ENCODE measurements at regions not wholly inside any gene's neighbourhood (a gene's known extent, or its start where the extent isn't known, plus 50 kb on each side); places are given as distances from the start of the nearest gene placed in this dataset.

DNA sequence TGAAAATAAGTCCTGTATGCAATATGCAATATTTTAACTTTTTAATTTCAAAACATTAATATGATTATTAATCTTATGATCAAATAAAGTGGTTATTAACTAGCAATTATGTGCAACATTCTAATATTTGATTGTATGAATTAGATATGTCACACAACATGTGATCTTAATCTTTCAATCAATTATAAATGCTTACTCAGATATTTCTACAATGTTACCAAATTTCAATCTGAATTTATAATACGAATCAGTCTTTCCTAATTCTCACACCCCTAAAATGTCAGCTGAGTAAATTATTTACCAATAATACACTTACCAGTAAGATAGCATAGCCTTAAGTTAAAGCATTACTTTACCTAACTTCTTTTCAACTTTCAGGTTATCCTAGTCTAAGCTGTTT lies 186.3 kb downstream of the CALCRL start:
- TF ChIP-seq, protein P1, sequence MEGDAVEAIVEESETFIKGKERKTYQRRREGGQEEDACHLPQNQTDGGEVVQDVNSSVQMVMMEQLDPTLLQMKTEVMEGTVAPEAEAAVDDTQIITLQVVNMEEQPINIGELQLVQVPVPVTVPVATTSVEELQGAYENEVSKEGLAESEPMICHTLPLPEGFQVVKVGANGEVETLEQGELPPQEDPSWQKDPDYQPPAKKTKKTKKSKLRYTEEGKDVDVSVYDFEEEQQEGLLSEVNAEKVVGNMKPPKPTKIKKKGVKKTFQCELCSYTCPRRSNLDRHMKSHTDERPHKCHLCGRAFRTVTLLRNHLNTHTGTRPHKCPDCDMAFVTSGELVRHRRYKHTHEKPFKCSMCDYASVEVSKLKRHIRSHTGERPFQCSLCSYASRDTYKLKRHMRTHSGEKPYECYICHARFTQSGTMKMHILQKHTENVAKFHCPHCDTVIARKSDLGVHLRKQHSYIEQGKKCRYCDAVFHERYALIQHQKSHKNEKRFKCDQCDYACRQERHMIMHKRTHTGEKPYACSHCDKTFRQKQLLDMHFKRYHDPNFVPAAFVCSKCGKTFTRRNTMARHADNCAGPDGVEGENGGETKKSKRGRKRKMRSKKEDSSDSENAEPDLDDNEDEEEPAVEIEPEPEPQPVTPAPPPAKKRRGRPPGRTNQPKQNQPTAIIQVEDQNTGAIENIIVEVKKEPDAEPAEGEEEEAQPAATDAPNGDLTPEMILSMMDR (IDR thresholded peaks at IDR 0.05), result no peak
- no peak for TF ChIP-seq POLR2A (IDR thresholded peaks at IDR 0.05)
